NCI-H1436 (cell line): ENCODE measurements at regions not wholly inside any gene's neighbourhood (a gene's known extent, or its start where the extent isn't known, plus 50 kb on each side); places are given as distances from the start of the nearest gene placed in this dataset.

Source experiments
- DNase-seq: peaks from one replicate; lab custom pipeline; 2025; lab: John Stamatoyannopoulos, UW

- no peak for DNase-seq
Observed at GRCh38 chr1:13878021-13878420, 178.0 kb downstream of the PRDM2 start.

GRCh38 chr1:13878451-13878850 is 178.5 kb downstream of the PRDM2 start:
- no peak for DNase-seq

- DNase-seq = no peak
Observed at GRCh38 chr1:13881385-13882088, 181.5 kb downstream of the PRDM2 start.

GRCh38 chr1:13888351-13888986 is 188.5 kb downstream of the PRDM2 start:
- DNase-seq = no peak

- DNase-seq = no peak
Observed at GRCh38 chr1:13889495-13889894, 189.5 kb downstream of the PRDM2 start.

- no peak for DNase-seq
Observed at GRCh38 chr1:13890766-13891165, 190.8 kb downstream of the PRDM2 start.

GRCh38 chr1:13892198-13892597 is 192.2 kb downstream of the PRDM2 start:
- DNase-seq = no peak

GRCh38 chr1:13892671-13893325 is 192.8 kb downstream of the PRDM2 start:
- DNase-seq = no peak

- no peak for DNase-seq
Observed at GRCh38 chr1:13893409-13893821, 193.4 kb downstream of the PRDM2 start.

- no peak for DNase-seq
Observed at GRCh38 chr1:13896932-13897331, 196.9 kb downstream of the PRDM2 start.

- no peak for DNase-seq
Observed at GRCh38 chr1:13898406-13898805, 198.4 kb downstream of the PRDM2 start.

- no peak for DNase-seq
Observed at GRCh38 chr1:13899856-13900255, 199.9 kb downstream of the PRDM2 start.

GRCh38 chr1:13900583-13900982 is 200.6 kb downstream of the PRDM2 start:
- DNase-seq = no peak

GRCh38 chr1:13901039-13901438 is 201.1 kb downstream of the PRDM2 start:
- no peak for DNase-seq

GRCh38 chr1:13901597-13901996 is 201.6 kb downstream of the PRDM2 start:
- no peak for DNase-seq

GRCh38 chr1:13908128-13908527 is 208.1 kb downstream of the PRDM2 start:
- DNase-seq = no peak

GRCh38 chr1:13911697-13912619 is 212.0 kb downstream of the PRDM2 start:
- no peak for DNase-seq

- no peak for DNase-seq
Observed at GRCh38 chr1:13913396-13913795, 213.4 kb downstream of the PRDM2 start.

GRCh38 chr1:13916530-13916929 is 216.5 kb downstream of the PRDM2 start:
- DNase-seq = no peak

- no peak for DNase-seq
Observed at GRCh38 chr1:13917607-13918006, 217.6 kb downstream of the PRDM2 start.

GRCh38 chr1:13918862-13919261 is 218.9 kb downstream of the PRDM2 start:
- DNase-seq = no peak

- DNase-seq = no peak
Observed at GRCh38 chr1:13921190-13921589, 221.2 kb downstream of the PRDM2 start.
